Nucleus accumbens (tissue), 56 donors: ENCODE measurements at regions not wholly inside any gene's neighbourhood (a gene's known extent, or its start where the extent isn't known, plus 50 kb on each side); places are given as distances from the start of the nearest gene placed in this dataset.

Experiments used
- DNase-seq, 56 donors: peaks; one replicate each; lab custom pipeline; 2025; lab: John Stamatoyannopoulos, UW

DNA sequence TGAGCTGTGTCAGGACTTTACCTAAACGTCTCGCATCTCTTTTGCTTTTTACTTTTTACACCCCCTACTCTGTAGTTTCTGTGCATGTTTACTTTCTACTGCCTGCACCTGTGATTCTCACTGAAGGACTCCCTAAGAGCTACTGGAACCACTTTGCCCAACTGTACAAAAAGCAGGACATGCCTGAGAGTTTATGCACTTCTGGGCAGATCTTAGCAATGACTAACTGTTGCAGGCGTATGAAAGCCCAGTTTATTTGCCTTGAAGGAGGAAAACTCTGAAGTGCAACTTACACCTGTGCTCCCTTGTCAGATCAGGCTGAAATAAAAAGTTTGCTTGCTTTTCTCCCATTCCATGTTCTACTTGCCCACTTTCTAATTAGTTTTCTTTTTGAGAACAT, 467.0 kb upstream of the USP24 start:
- DNase-seq: no peak

DNA sequence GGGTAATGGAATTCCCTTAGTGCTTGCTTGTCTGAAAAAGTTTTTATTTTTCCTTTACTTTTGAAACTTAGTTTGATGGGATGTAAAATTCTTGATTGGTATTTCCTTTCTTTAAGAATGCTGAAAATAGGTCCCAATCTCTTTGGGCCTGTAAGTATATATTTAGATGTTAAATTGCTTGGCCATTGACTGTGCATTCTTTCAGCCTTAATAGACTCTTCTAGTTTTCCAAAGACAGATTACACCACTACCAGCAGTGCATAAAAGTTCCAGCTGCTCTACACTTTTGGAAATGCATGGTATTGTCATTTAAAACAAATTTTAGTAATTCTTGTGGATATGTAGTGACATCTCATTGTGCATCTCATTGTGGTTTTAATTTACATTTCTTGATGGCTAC, 464.8 kb upstream of the USP24 start:
- no peak for DNase-seq

DNA sequence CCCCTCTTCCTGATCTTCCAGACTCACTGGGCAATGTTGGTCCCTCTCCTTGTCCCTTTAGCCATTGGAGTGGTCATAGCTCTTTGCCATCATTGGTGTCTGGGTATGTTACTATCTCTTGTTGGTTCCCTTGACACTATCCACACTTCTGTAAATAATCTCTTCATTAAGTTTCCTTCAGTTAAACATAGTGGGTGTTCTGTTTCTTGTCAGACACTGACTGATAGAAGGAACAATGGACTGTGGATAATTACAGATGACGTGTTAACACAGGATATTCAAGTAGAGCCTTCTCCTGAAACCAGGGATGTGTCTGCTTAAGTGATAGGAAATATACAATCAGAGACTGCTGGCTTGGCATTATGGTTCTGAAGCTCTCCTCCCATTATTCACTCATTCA, 458.3 kb upstream of the USP24 start:
- no peak for DNase-seq

DNA sequence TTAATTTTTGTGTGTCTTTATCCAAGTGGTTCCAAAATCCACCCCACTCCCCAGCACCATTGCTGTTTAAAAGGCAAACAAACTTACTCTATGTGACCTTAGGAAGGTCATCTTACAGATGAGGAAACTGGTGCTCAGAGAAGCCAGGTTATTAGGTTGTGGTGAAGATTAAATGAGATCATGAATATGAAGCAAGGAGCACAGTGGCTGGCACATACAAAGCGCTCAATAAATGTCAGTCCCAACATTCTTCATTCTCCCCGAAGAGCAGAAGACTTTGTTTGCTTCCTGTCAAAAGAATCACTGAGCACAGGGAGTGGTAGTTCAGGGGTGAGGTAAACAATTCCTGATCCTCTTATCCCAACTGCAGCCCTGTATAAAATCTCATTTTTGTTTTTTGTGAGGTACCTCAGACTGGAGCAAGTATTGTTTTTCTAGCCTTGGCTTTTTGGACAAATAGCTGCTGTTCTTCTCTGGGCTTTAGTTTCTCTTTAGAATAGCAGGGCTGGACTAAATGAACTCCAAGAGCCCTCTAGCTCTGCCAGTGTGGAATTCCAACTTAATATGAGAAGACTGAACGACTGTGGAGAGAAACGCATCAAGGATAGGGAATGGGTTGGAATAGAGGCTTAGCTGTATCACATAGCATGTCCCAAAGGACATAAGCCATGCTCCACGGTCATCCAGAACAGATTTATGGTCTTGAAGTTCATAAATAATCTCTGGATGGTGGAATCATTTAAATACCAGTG, 455.3 kb upstream of the USP24 start:
- DNase-seq: peak in 1 of 56 donors; percentile 3

DNA sequence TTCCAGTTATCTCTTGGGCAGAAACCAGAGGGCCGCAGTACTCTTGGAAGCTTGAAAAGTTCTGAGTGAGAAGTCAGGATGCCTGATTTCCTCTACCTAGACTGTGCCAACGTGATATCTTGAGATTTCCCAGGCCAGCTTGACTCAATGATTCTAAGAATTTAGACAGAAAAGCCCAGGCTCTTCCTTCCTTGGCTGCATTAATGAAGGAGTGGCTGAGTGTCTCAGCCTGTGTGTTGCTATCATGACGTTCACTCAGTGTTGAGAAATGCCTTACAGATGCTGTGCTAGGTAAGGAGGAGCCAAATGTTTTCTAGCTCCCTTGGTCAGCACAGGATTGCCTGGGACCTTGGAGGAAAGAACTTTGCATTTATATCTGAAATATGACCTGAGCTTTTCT, 454.1 kb upstream of the USP24 start:
- no peak for DNase-seq

DNA sequence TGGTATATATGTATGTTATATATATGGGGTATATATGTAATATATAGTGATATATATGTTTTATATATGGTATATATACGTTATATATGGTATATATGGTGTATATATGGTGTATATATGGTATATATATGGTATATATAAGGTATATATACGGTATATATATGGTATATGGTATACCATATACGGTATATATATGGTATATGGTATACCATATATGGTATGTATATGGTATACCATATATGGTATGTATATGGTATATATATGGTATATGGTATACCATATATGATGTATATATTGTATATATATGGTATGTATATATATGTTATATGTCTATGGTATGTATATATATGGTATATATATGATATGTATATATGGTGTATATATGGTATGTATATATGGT, 447.7 kb upstream of the USP24 start:
- no peak for DNase-seq

DNA sequence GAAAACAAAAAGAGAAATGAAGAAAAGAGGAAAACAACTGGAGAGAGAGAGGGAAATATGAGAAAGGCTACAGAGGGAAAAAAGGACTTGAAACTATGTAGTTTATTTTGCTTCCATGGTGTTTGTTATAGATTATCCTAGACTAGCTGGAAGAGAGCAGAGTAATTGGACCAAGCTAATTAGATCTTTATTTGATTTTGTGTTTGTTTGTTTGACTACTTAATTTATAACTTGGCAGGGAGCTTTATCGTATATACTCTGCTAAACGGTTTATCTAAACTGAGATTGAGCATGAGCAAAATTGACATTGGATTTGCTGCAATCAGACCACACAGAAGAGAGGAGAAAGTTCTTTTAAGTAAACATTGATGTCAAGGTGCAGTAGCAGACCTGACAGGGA, 443.8 kb upstream of the USP24 start:
- DNase-seq: no peak

DNA sequence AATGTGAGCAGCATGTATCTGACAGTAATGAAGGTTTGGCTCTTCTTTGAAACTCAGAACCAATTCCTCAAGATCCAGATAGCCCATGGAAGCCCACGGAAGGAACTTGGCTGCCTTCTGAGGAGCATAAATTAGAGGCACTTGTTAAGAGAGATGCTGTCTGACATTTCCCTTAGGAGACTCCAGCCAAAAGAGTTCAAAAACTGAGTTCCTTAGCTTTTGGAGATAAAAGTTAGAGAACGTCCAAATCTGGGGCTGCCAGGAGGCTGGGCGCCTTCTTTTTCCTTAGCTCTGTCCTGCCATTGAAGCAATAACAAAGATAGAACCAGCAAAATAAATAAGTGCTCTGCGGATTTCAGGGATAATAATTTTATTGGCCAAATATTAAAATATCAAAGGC, 439.6 kb upstream of the USP24 start:
- DNase-seq: no peak

DNA sequence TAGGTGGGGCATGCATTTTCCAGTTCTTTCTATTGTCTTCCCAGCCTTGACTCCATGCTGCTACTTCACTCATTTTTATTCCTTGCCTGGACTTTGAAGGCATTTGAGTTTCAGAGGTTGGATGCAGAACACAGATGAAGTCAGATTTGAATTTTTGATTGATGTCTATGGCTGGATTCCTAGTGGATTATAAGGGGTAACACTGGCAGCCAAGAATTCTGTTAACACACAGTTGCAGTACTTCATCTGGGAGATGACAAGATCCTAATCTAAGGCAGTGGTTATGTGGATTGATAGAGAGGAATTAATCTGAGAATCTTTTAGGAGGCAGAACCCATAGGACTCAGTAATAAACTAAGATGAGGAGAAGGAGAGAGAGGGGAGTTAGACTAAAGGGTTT, 439.0 kb upstream of the USP24 start:
- no peak for DNase-seq

DNA sequence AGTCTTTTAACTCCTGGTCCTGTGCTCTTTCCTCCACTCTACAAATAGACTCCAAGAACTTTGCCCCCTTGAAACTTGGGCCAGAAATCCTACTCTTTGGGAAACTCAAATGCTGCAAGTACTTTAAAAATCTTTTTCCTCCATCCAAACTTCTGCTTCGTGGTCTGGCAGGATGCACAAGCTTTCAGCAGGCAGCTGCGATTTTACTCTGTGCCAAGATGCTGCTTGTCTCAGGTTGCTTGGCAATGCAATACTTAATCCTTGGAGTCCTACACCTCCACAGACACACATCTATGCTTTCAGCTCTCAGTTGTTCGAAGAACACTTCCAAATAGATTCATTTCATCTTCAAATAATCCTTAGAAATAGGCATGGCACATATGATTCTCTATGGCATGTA, 435.3 kb upstream of the USP24 start:
- DNase-seq: peak in 7 of 56 donors; percentile 0 to 36 (median 10)

DNA sequence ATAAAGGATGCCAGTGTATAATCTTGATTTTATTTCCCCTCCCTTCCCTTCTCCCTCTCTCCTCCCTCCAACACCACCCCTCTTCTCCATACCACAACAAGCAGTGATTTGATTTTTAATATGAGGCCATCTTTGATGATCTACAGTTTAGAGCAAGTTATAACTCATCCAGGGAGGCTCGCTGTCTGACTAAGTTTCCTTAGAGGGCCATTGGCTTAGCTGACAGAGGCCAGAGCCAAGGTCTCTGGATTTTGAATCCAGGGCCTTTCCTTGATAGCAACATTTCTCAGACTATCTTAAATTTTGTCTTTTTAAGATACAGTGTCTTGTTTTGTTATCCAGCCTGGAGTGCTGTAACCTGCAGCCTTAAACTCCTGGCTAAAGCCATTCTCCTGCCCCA, 431.0 kb upstream of the USP24 start:
- no peak for DNase-seq

DNA sequence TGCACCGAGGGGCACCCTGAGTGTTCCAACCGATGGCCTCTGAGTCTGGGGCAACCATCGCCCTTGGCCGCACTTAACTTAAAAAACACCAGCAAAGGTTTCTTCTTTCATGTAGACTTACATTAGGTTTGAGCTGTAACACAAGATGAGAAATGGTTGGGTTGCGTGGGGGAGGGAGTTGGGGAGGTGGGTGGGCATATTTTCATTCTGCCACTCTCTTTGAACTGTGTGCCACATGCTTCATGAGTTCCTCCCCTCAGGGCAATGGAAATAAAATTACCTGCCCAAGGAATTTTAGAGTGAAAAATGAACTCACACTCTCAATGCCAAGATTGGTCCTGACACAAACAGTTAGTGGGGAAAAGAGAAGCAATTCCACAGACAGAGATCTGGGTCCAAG, 430.1 kb upstream of the USP24 start:
- no peak for DNase-seq

DNA sequence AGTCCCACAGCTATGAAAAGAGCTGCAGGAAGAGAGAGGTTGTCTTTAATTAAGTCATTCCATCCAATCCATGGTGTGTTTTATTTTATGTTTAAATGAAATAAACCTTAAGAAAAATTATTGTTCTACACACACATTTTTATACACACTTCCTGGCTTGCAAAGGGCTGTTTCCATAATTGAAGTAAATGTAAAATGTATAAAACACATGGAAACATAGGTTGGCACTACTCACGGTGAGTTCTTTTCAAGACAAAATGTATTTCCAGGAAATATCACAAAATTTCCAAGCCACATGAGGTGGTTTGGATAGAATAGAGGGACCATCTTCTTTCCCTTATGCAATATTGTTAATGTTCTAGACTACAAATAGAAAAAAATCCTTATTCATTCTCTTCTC, 426.8 kb upstream of the USP24 start:
- DNase-seq: no peak

DNA sequence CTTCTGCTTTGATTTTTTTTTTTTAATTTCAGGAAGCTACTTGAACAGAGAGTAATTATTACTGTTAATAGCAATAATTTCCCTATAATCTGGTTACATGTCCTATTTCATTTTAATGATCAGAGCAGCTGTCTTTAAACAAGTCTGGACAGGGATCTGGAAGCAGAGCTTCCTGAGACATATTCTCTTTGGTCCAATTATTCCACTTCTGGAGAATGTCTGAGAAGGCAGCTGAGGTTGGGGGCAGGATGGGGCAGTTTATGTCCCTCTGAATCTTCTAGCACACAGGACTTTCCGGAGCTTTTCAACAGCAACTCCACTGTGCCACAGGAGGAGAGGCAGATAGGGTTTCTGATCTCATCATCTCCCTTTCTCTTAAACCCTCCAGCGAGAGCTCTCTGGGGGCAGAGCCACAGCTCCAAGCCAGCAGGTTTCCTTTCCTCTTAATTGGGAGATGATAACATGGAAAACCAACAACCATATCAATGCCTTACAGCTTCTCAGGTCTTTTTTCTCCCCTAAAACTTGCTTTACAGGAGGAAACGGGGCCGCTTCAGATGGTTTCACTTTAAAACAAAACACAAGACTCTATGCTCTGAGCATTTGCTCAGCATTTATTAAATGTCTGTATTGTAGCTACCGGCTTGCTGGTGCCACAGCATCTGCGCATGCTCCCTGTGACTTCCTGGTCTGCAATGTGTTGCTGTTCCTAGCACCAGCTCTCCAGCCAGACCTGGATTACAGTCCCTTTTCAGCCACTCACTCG, 425.7 kb upstream of the USP24 start:
- peak in 49 of 56 donors; percentile 2 to 68 (median 25) for DNase-seq

DNA sequence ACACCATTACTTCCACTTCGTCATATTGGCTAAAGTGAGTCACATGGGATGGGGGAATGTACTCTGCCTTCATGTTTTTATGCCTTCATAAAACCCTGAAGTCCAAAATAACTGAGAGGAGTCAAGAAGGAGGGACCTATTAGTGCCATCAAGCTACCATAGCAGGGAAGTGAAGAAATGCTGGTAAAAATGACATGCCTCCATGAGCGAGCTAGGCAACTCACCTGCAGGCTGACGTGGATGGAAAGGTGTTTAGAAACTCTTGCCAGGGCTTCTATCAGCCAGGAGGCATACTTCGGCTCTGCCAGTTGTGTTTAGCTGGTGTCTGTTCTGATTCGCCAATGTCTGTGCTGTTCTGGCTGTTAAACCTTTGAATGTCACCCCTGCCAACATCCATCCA, 424.4 kb upstream of the USP24 start:
- DNase-seq: no peak

DNA sequence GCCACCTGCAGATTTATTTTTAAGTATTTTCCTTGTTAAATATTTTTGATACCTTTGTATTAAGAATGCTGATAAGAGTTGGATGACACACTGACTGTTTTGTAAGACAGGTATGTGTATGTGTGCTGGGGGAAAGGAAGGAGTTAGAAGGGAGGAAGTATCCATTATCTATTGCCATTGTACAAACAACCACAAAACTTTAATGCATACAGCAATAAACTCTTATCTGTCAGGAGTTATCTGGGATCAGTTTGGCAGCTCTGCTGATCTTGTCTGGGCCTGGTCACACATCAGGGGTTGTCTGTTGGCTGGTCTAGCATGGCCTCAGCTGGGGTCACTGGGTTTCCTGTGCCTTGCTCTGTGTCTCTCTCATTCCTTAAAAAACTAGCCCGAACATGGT, 423.9 kb upstream of the USP24 start:
- no peak for DNase-seq

DNA sequence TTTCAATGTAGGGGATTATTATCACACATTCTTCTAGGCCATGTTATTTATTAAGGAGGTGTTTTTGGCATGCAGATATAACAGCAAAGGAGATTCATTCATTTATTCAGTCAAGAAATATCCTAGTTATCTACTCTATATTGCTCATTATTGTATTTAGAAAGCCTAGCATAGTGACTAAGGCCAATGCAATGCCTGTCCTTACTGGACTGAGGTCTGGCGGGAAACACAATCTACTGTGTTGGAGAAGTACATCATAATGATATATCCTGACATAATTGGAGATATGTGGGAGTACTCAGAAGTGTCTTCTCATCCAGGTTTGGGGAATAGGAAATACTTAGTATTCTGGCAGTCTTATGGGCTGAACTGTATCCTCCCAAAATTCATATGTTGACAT, 421.5 kb upstream of the USP24 start:
- DNase-seq: no peak

DNA sequence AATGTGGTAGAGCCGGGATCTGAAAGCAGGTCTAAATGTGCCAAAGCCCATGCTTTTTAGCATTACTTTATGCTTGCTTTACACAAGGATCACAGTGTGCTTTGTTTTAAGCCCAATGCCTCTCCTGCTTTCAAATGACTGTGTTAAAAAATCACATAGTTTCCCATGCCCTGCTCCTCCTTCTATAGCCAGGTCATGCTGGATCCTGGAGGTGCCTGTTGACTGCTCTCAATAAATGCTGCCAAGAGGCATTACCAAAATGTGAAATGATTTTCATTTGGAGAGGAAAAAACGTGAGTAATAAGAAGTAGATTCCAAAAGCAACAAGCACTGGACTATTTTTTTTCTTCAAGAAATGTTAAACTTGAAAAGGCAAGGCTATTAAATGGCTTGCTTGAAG, 420.7 kb upstream of the USP24 start:
- DNase-seq: no peak

DNA sequence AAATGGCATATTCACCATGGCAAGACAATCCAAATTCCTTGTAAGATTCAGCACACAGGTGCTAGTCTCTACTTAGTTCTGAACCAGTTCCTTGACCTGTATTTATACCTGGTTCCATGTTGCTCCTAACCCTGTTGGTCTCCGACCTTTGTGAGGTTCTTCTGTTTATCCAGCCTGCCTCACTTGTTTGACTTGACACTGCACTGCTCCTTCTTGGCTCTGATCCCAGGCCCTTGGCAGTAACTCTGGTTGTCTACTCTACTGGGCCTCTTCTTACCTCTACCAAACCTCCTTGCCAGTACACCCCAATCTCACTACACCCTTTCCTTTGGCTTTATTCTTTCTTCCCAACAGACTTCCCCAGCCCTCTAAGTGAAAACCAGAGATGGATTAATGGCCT, 419.4 kb upstream of the USP24 start:
- DNase-seq: no peak

DNA sequence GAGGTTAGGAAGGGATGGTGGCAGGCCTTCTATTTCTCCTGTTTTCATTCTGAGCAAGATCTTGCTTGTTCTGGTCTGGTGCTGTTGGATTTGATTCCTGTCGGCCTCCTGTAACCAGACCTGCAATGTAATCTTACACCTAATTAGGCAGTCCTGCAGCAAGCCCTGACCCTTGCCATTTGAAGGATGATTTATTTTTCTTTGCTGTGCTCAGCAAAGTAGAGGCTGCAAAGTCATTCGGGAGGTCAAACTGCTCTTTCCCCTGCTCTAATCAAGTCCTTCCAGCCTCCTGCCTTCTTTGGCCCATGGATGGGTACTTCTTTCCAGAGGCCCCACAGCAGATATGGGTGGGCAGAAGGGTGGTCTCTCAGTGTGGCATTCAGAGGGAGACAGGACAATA, 417.7 kb upstream of the USP24 start:
- DNase-seq: no peak

DNA sequence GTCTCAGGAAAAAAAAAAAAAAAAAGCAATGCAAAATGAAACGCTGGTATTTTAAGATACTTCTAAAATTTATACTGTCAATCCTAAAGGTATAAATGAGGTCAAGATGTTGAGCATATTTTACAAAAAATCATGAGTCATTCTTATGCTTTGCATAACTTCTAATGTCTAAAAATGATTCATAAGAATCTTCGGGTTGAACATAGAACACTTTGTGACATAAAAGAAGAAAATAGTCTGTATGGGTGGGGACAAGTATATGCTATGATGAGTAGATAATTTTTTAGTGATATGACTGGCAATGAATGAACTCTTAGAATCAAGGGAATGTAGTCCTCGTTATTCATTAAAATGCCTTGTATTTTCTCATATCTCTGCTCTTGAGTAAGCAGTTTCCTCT, 416.9 kb upstream of the USP24 start:
- DNase-seq: no peak

DNA sequence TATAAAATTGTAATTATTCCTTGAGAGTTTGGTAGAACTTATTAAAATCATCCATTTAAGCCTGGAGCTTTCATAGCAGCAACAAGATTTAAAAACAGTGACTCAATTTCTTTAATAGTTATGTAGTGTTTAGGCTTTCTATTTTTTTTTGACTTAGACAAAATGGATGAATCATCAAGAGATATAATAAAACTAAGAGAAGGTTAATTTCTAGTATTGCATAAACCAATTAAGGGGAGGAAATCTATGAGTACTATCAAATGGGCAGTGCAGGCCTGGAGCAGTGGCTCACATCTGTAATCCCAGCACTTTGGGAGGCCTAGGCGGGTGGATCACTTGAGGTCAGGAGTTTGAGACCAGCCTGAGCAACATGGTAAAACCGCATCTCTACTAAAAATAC, 416.3 kb upstream of the USP24 start:
- DNase-seq: no peak
